ENCODE measurements at regions not wholly inside any gene's neighbourhood (a gene's known extent, or its start where the extent isn't known, plus 50 kb on each side); places are given as distances from the start of the nearest gene placed in this dataset.

- no peak for TF ChIP-seq CTCF (IDR thresholded peaks at IDR 0.05; ENCODE audit: low read length)
- no peak for TF ChIP-seq EZH2 (optimal IDR thresholded peaks at IDR 0.05; ENCODE audit: low read depth, low read length)
Observed at GRCh38 chr3:5980475-5980874, 793.0 kb downstream of the EDEM1 start.
